ENCODE measurements at regions not wholly inside any gene's neighbourhood (a gene's known extent, or its start where the extent isn't known, plus 50 kb on each side); places are given as distances from the start of the nearest gene placed in this dataset.

DNA sequence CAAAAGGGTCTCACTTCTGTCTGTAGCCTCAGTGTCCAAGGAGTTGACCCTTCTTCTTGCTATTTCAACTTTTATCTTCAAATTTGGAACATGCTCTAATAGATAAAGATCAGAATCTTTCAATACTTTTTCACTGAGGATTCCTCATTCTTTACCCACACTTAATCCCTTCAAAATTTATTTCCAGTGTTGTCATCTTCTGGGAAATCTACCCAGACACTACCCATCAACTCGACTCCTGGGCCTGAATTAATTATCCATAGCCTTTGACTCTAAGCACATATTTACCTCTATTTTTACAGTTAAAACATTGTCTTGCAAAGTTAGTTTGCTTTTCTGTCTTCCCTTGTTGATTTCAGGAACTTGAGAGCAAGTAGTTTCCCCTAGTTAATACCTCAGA is 1022.5 kb downstream of the PCDH9 start:
- TF ChIP-seq POLR2A (IDR thresholded peaks at IDR 0.05) (no peak), EP300 (IDR thresholded peaks at IDR 0.05) (no peak)
- TF ChIP-seq, protein P1, sequence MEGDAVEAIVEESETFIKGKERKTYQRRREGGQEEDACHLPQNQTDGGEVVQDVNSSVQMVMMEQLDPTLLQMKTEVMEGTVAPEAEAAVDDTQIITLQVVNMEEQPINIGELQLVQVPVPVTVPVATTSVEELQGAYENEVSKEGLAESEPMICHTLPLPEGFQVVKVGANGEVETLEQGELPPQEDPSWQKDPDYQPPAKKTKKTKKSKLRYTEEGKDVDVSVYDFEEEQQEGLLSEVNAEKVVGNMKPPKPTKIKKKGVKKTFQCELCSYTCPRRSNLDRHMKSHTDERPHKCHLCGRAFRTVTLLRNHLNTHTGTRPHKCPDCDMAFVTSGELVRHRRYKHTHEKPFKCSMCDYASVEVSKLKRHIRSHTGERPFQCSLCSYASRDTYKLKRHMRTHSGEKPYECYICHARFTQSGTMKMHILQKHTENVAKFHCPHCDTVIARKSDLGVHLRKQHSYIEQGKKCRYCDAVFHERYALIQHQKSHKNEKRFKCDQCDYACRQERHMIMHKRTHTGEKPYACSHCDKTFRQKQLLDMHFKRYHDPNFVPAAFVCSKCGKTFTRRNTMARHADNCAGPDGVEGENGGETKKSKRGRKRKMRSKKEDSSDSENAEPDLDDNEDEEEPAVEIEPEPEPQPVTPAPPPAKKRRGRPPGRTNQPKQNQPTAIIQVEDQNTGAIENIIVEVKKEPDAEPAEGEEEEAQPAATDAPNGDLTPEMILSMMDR (IDR thresholded peaks at IDR 0.05): no peak

All from ovary (tissue), 3 donors.